Loucy (cell line): ENCODE measurements at regions not wholly inside any gene's neighbourhood (a gene's known extent, or its start where the extent isn't known, plus 50 kb on each side); places are given as distances from the start of the nearest gene placed in this dataset.

Experiments used
- EZH2phosphoT487 ChIP-seq: fragments of 200-600 bp; IDR thresholded peaks from 2 replicates; pipeline ENCODE4 v1.6.1; 2018; ENCODE audit warnings: antibody characterized with exemption, mild to moderate bottlenecking, moderate library complexity, borderline replicate concordance
- TF ChIP-seq, protein P1 (sequence below): fragments of 200-600 bp; sonication (generic); conservative IDR thresholded peaks from 2 replicates; pipeline ENCODE4 v1.5.1; 2014; ENCODE audit warnings: mild to moderate bottlenecking, antibody characterized with exemption, low read length

DNA sequence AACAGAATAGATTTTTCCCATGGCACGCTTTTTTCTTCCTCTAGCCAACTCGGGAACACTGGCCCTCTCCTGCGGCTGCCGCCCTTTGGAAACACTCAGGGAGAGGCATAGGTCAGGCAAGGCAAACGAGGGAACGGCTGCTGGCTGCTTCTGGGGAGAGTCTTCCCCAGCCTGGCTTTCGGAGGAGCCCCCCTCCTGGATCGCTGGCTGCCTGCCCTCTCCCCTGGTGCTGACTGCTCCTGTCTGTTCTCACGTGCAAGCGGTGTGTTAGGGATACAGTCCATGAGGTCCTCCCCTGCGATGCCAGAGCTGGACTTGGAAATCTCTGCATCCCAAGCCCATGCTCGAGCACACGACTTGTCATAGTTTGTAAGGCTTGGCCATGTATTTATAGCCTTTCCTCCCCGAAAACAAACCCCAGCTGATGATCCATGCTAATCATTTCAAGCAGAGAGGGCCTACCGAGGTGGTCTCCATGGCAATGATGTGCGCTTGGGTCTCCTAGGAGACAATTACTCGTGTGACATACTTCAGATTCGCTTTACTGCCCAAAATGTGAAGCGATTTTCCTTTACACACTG lies 315.6 kb upstream of the ATP10A start:
- TF ChIP-seq EZH2phosphoT487, result no peak
- TF ChIP-seq, protein P1, sequence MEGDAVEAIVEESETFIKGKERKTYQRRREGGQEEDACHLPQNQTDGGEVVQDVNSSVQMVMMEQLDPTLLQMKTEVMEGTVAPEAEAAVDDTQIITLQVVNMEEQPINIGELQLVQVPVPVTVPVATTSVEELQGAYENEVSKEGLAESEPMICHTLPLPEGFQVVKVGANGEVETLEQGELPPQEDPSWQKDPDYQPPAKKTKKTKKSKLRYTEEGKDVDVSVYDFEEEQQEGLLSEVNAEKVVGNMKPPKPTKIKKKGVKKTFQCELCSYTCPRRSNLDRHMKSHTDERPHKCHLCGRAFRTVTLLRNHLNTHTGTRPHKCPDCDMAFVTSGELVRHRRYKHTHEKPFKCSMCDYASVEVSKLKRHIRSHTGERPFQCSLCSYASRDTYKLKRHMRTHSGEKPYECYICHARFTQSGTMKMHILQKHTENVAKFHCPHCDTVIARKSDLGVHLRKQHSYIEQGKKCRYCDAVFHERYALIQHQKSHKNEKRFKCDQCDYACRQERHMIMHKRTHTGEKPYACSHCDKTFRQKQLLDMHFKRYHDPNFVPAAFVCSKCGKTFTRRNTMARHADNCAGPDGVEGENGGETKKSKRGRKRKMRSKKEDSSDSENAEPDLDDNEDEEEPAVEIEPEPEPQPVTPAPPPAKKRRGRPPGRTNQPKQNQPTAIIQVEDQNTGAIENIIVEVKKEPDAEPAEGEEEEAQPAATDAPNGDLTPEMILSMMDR, result no peak
